ENCODE measurements at regions not wholly inside any gene's neighbourhood (a gene's known extent, or its start where the extent isn't known, plus 50 kb on each side); places are given as distances from the start of the nearest gene placed in this dataset.

- H3K27ac ChIP-seq, result no peak overlapping the region
- no peaks in the 10 kb centered on the region for H3K4me1 ChIP-seq
- H3K9ac ChIP-seq (ENCODE audit: low read depth in 2 of 2, low read length in 2 of 2), result no peak overlapping the region
- no peaks in the 10 kb centered on the region for H3K9me3 ChIP-seq
- DNase-seq, result no peak
- no peak for TF ChIP-seq CTCF (IDR thresholded peaks at IDR 0.05)
- no peaks in the 10 kb centered on the region for H3K27me3 ChIP-seq
- no peak overlapping the region for H3K4me3 ChIP-seq
- H3K36me3 ChIP-seq, result no peaks in the 10 kb centered on the region
- intact Hi-C loops (cut with DNase I), result loop anchor here (10.0 kb wide), 1 partner anchor 45 kb away; no protein-coding TSS in a partner anchor
These were observed 114.7 kb upstream of the SLC44A1 start for GRCh38 chr9:105129731-105130130.

GRCh38 chr9:105131981-105132380, 112.5 kb upstream of the SLC44A1 start:
- H3K27ac ChIP-seq, result no peak overlapping the region
- TF ChIP-seq CTCF (IDR thresholded peaks at IDR 0.05), result no peak
- H3K27me3 ChIP-seq, result no peaks in the 10 kb centered on the region
- no peaks in the 10 kb centered on the region for H3K4me1 ChIP-seq
- no peaks in the 10 kb centered on the region for H3K36me3 ChIP-seq
- no peak overlapping the region for H3K4me3 ChIP-seq
- H3K9ac ChIP-seq (ENCODE audit: low read depth in 2 of 2, low read length in 2 of 2), result no peak overlapping the region
- no peak for DNase-seq
- intact Hi-C loops (cut with DNase I), result loop anchor here (10.0 kb wide), 1 partner anchor 47 kb away; no protein-coding TSS in a partner anchor
- no peaks in the 10 kb centered on the region for H3K9me3 ChIP-seq

- Histone ChIP-seq H3K4me1 (no peaks in the 10 kb centered on the region), H3K27ac (no peak overlapping the region), H3K4me3 (no peak overlapping the region), H3K9ac (ENCODE audit: low read depth in 2 of 2, low read length in 2 of 2) (no peak overlapping the region), H3K36me3 (no peaks in the 10 kb centered on the region), H3K9me3 (no peaks in the 10 kb centered on the region), H3K27me3 (no peaks in the 10 kb centered on the region)
- intact Hi-C loops (cut with DNase I), result loop anchor here (10.0 kb wide), 1 partner anchor 48 kb away; no protein-coding TSS in a partner anchor
- no peak for DNase-seq
- no peak for TF ChIP-seq CTCF (IDR thresholded peaks at IDR 0.05)
These were observed 111.8 kb upstream of the SLC44A1 start for GRCh38 chr9:105132606-105133005.

GRCh38 chr9:105138306-105138801, 106.1 kb upstream of the SLC44A1 start:
- DNase-seq, result peak; percentile 22
- intact Hi-C loops (cut with DNase I), result loop anchor here (10.0 kb wide), 1 partner anchor 54 kb away; no protein-coding TSS in a partner anchor

GRCh38 chr9:105141146-105141975, 103.1 kb upstream of the SLC44A1 start:
- intact Hi-C loops (cut with DNase I), result no loop called here
- DNase-seq, result no peak
- H3K4me3 ChIP-seq, result no peak overlapping the region
- H3K4me1 ChIP-seq, result no peaks in the 10 kb centered on the region
- no peak overlapping the region for H3K27ac ChIP-seq
- no peaks in the 10 kb centered on the region for H3K9me3 ChIP-seq
- no peaks in the 10 kb centered on the region for H3K27me3 ChIP-seq
- TF ChIP-seq CTCF (IDR thresholded peaks at IDR 0.05), result no peak
- no peaks in the 10 kb centered on the region for H3K36me3 ChIP-seq
- H3K9ac ChIP-seq (ENCODE audit: low read depth in 2 of 2, low read length in 2 of 2), result no peak overlapping the region

More at GRCh38 chr9:105138306-105138801, 106.1 kb upstream of the SLC44A1 start:
- no peaks in the 10 kb centered on the region for H3K4me1 ChIP-seq
- no peak for TF ChIP-seq CTCF (IDR thresholded peaks at IDR 0.05)
- H3K4me3 ChIP-seq, result no peak overlapping the region
- H3K9me3 ChIP-seq, result no peaks in the 10 kb centered on the region
- no peaks in the 10 kb centered on the region for H3K27me3 ChIP-seq
- H3K27ac ChIP-seq, result no peak overlapping the region
- no peaks in the 10 kb centered on the region for H3K36me3 ChIP-seq
- H3K9ac ChIP-seq (ENCODE audit: low read depth in 2 of 2, low read length in 2 of 2), result no peak overlapping the region

Measured in colonic mucosa (tissue), 4 donors.